Neuronal stem cell (in vitro differentiated cells): ENCODE measurements at regions not wholly inside any gene's neighbourhood (a gene's known extent, or its start where the extent isn't known, plus 50 kb on each side); places are given as distances from the start of the nearest gene placed in this dataset.

Experiments
- DNase-seq: peaks from one replicate; pipeline ENCODE4 v3.0.0-alpha.2; 2013; ENCODE audit warnings: low spot score
- H2AFZ ChIP-seq: one replicate; pipeline ENCODE4 v1.6.1; 2013; ENCODE audit warnings: mild to moderate bottlenecking, low read length, inconsistent platforms
- H2AK5ac ChIP-seq: 2 replicates; pipeline ENCODE4 v1.6.1; 2013; ENCODE audit warnings: low read depth, mild to moderate bottlenecking, inconsistent platforms, low read length, moderate library complexity, mixed read lengths
- H2BK120ac ChIP-seq: 2 replicates; pipeline ENCODE4 v1.6.1; 2013; ENCODE audit warnings: low read depth, mild to moderate bottlenecking, inconsistent platforms, low read length, moderate library complexity, mixed read lengths
- H2BK12ac ChIP-seq: one replicate; pipeline ENCODE4 v1.6.1; 2013; ENCODE audit warnings: low read length, inconsistent platforms
- H2BK15ac ChIP-seq: 2 replicates; pipeline ENCODE4 v1.6.1; 2013; ENCODE audit warnings: mild to moderate bottlenecking, low read length, inconsistent platforms, mixed read lengths
- H2BK5ac ChIP-seq: one replicate; pipeline ENCODE4 v1.6.1; 2013; ENCODE audit warnings: inconsistent platforms, mild to moderate bottlenecking, low read length, moderate library complexity
- H3K14ac ChIP-seq: one replicate; pipeline ENCODE4 v1.6.1; 2013; ENCODE audit warnings: low read length, inconsistent platforms
- H3K18ac ChIP-seq: 2 replicates; pipeline ENCODE4 v1.6.1; 2013; ENCODE audit warnings: low read length, inconsistent platforms
- H3K23ac ChIP-seq: 2 replicates; pipeline ENCODE4 v1.6.1; 2013; ENCODE audit warnings: low read depth, mild to moderate bottlenecking, mixed read lengths, low read length, inconsistent platforms; ENCODE audit not compliant: poor library complexity
- H3K27ac ChIP-seq: replicated peaks from 3 replicates; pipeline ENCODE4 v1.5.1; 2013; ENCODE audit warnings: low read length, inconsistent platforms
- H3K27me3 ChIP-seq, 3 experiments: 2 replicates each; pipeline ENCODE4 v1.6.1; 2013; ENCODE audit warnings: low read length in 3 of 3, mild to moderate bottlenecking in 2 of 3, inconsistent platforms in 1 of 3, low read depth in 1 of 3, mixed read lengths in 1 of 3, moderate library complexity in 1 of 3; ENCODE audit not compliant: control insufficient read depth in 3 of 3, insufficient read depth in 3 of 3
- H3K36me3 ChIP-seq, 2 donors: replicated peaks in 1 of 2; 2 replicates each; pipeline ENCODE4 v1.6.1; 2013; ENCODE audit warnings: low read length in 2 of 2; ENCODE audit not compliant: control insufficient read depth in 2 of 2, insufficient read depth in 2 of 2
- H3K4ac ChIP-seq: 2 replicates; pipeline ENCODE4 v1.6.1; 2013; ENCODE audit warnings: inconsistent platforms, mild to moderate bottlenecking, low read length, moderate library complexity
- H3K4me1 ChIP-seq, 2 donors: 1 replicate in 1 of 2; 2 replicates in 1 of 2; pipeline ENCODE4 v1.6.1; 2013; ENCODE audit warnings: low read length in 2 of 2, low read depth in 1 of 2; ENCODE audit not compliant: control insufficient read depth in 2 of 2, insufficient read depth in 1 of 2
- H3K4me2 ChIP-seq: one replicate; pipeline ENCODE4 v1.6.1; 2013; ENCODE audit warnings: mild to moderate bottlenecking, low read length, inconsistent platforms; ENCODE audit not compliant: insufficient read depth, poor library complexity, severe bottlenecking
- H3K4me3 ChIP-seq, 2 donors: 2 replicates each; pipeline ENCODE4 v1.5.1; 2013; ENCODE audit warnings: low read length in 2 of 2, mild to moderate bottlenecking in 2 of 2, inconsistent platforms in 1 of 2, moderate library complexity in 1 of 2
- H3K79me1 ChIP-seq: one replicate; pipeline ENCODE4 v1.6.1; 2013; ENCODE audit warnings: low read depth, mild to moderate bottlenecking, inconsistent platforms, low read length, moderate library complexity
- H3K9ac ChIP-seq: one replicate; pipeline ENCODE4 v1.6.1; 2013; ENCODE audit warnings: mild to moderate bottlenecking, low read depth, low read length, inconsistent platforms; ENCODE audit not compliant: poor library complexity
- H3K9me3 ChIP-seq, 2 donors: replicated peaks in 1 of 2; 2 replicates each; pipeline versions ENCODE3 to v1.6.1; 2013; ENCODE audit warnings: low read length in 2 of 2, mild to moderate bottlenecking in 2 of 2, inconsistent platforms in 1 of 2, low read depth in 1 of 2, mixed read lengths in 1 of 2, moderate library complexity in 1 of 2; ENCODE audit not compliant: control insufficient read depth in 2 of 2, insufficient read depth in 1 of 2
- H4K8ac ChIP-seq: one replicate; pipeline ENCODE4 v1.6.1; 2013; ENCODE audit warnings: low read depth, mild to moderate bottlenecking, inconsistent platforms, low read length, moderate library complexity
- H4K91ac ChIP-seq: one replicate; pipeline ENCODE4 v1.6.1; 2013; ENCODE audit warnings: low read length, low read depth, mild to moderate bottlenecking, inconsistent platforms; ENCODE audit not compliant: poor library complexity
- WGBS, 2 donors: extraction: QIAGEN DNeasy Blood & Tissue Kit; methylation state at CpG; one replicate each; pipeline ENCODE4 v1.1.7; 2013; ENCODE audit warnings: missing lambda C conversion rate in 2 of 2, mixed read lengths in 1 of 2; ENCODE audit not compliant: insufficient read length in 2 of 2, insufficient replicate concordance in 1 of 2; ENCODE audit errors: extremely low coverage in 2 of 2; 5-methylcytosine and 5-hydroxymethylcytosine counted together

GRCh38 chr3:107969994-107970819 lies 120.6 kb downstream of the CD47 start:
- no peak overlapping the region for H2BK12ac ChIP-seq
- H3K14ac ChIP-seq, result no peak overlapping the region
- H2AK5ac ChIP-seq, result no peak overlapping the region
- no peak overlapping the region for H3K27ac ChIP-seq
- no peak for DNase-seq
- no peak overlapping the region for H3K23ac ChIP-seq
- H3K18ac ChIP-seq, result no peak overlapping the region
- no peak overlapping the region for H2BK120ac ChIP-seq
- no peak overlapping the region for H2AFZ ChIP-seq
- H3K4ac ChIP-seq, result no peak overlapping the region
- no peak overlapping the region for H4K8ac ChIP-seq
- H3K4me2 ChIP-seq, result no peak overlapping the region
- H2BK15ac ChIP-seq, result no peak overlapping the region
- H3K4me1 ChIP-seq, result peaks cover 19 to 34% of the 10 kb centered on the region in 2 donors
- H3K4me3 ChIP-seq, result no peak overlapping the region
- no peaks in the 10 kb centered on the region for H3K27me3 ChIP-seq
- no peaks in the 10 kb centered on the region for H3K36me3 ChIP-seq
- no peak overlapping the region for H4K91ac ChIP-seq
- no peaks in the 10 kb centered on the region for H3K79me1 ChIP-seq
- H3K9me3 ChIP-seq, result no peaks in the 10 kb centered on the region
- WGBS, 2 donors, result no CpG with 5 or more reads among the region's 9 CpGs
- H2BK5ac ChIP-seq, result no peak overlapping the region
- H3K9ac ChIP-seq, result no peak overlapping the region

- Histone ChIP-seq H3K4me1 (peaks cover 22 to 39% of the 10 kb centered on the region in 2 donors), H3K23ac (no peak overlapping the region), H3K14ac (no peak overlapping the region), H3K9ac (no peak overlapping the region), H3K27ac (no peak overlapping the region), H2AK5ac (peak overlapping the region; percentile 56), H2BK120ac (no peak overlapping the region), H3K9me3 (no peaks in the 10 kb centered on the region), H3K18ac (no peak overlapping the region), H3K36me3 (no peaks in the 10 kb centered on the region), H2BK12ac (no peak overlapping the region), H3K4me3 (no peak overlapping the region), H4K91ac (no peak overlapping the region), H3K79me1 (no peaks in the 10 kb centered on the region), H2BK15ac (no peak overlapping the region), H4K8ac (no peak overlapping the region), H2AFZ (no peak overlapping the region), H3K27me3 (no peaks in the 10 kb centered on the region), H3K4ac (no peak overlapping the region), H2BK5ac (no peak overlapping the region), H3K4me2 (no peak overlapping the region)
- no peak for DNase-seq
- no CpG with 5 or more reads among the region's 4 CpGs for WGBS, 2 donors
Measured at GRCh38 chr3:107969525-107969924, 121.3 kb downstream of the CD47 start.

- H3K18ac ChIP-seq, result no peak overlapping the region
- H3K9me3 ChIP-seq, result peaks cover 0 to 21% of the 10 kb centered on the region in 2 donors
- peak overlapping the region; percentile 42 for H2AFZ ChIP-seq
- no peaks in the 10 kb centered on the region for H3K27me3 ChIP-seq
- peak; percentile 54 for DNase-seq
- H3K4ac ChIP-seq, result no peak overlapping the region
- no peak overlapping the region for H2BK12ac ChIP-seq
- H3K14ac ChIP-seq, result no peak overlapping the region
- H2BK15ac ChIP-seq, result no peak overlapping the region
- H3K4me1 ChIP-seq, result peaks cover 20 to 46% of the 10 kb centered on the region in 2 donors
- no peak overlapping the region for H3K9ac ChIP-seq
- no peak overlapping the region for H4K8ac ChIP-seq
- no peak overlapping the region for H2AK5ac ChIP-seq
- H2BK5ac ChIP-seq, result no peak overlapping the region
- H2BK120ac ChIP-seq, result no peak overlapping the region
- no peak overlapping the region for H3K23ac ChIP-seq
- peak overlapping the region; percentile 76 for H3K27ac ChIP-seq
- no peak overlapping the region for H3K4me3 ChIP-seq
- H4K91ac ChIP-seq, result no peak overlapping the region
- WGBS, 2 donors, result no CpG with 5 or more reads among the region's 5 CpGs
- H3K4me2 ChIP-seq, result no peak overlapping the region
- no peaks in the 10 kb centered on the region for H3K79me1 ChIP-seq
- H3K36me3 ChIP-seq, result no peaks in the 10 kb centered on the region
Measured at GRCh38 chr3:107966276-107966675, 124.6 kb downstream of the CD47 start.

- H3K27ac ChIP-seq, result no peak overlapping the region
- H2AK5ac ChIP-seq, result no peak overlapping the region
- no peak overlapping the region for H3K4me3 ChIP-seq
- no peak overlapping the region for H3K4me2 ChIP-seq
- H3K9me3 ChIP-seq, result peaks cover 0 to 24% of the 10 kb centered on the region in 2 donors
- H3K14ac ChIP-seq, result no peak overlapping the region
- H3K23ac ChIP-seq, result no peak overlapping the region
- H3K4ac ChIP-seq, result no peak overlapping the region
- H2AFZ ChIP-seq, result no peak overlapping the region
- no peak overlapping the region for H4K91ac ChIP-seq
- H2BK12ac ChIP-seq, result no peak overlapping the region
- no peak overlapping the region for H3K9ac ChIP-seq
- H2BK120ac ChIP-seq, result no peak overlapping the region
- no peaks in the 10 kb centered on the region for H3K36me3 ChIP-seq
- no peak overlapping the region for H2BK5ac ChIP-seq
- H3K4me1 ChIP-seq, result peaks cover 19 to 35% of the 10 kb centered on the region in 2 donors
- DNase-seq, result no peak
- H3K18ac ChIP-seq, result no peak overlapping the region
- no peak overlapping the region for H4K8ac ChIP-seq
- no peak overlapping the region for H2BK15ac ChIP-seq
- no peaks in the 10 kb centered on the region for H3K27me3 ChIP-seq
- no CpG with 5 or more reads among the region's 5 CpGs for WGBS, 2 donors
- no peaks in the 10 kb centered on the region for H3K79me1 ChIP-seq
Measured at GRCh38 chr3:107965136-107965655, 125.6 kb downstream of the CD47 start.
